Cardiac muscle cell (in vitro differentiated cells and primary cell): ENCODE measurements at regions not wholly inside any gene's neighbourhood (a gene's known extent, or its start where the extent isn't known, plus 50 kb on each side); places are given as distances from the start of the nearest gene placed in this dataset.

Experiments
- DNase-seq, 2 donors: peaks; one replicate each; pipeline versions ENCODE4 v3.0.0 to v3.0.0-alpha.2; 2010 to 2017; ENCODE audit warnings: low read depth in 1 of 2, low spot score in 1 of 2
- H3K27ac ChIP-seq: fragments of 200-600 bp; sonication (generic); 2 replicates; pipeline ENCODE4 v1.5.1; 2016
- H3K27me3 ChIP-seq: fragments of 200-600 bp; sonication (generic); 2 replicates; pipeline ENCODE4 v1.6.0; 2016; ENCODE audit warnings: control low read depth
- H3K36me3 ChIP-seq: fragments of 200-600 bp; sonication (generic); 2 replicates; pipeline ENCODE4 v1.5.1; 2016; ENCODE audit warnings: control low read depth
- H3K4me1 ChIP-seq: fragments of 200-600 bp; sonication (generic); 2 replicates; pipeline ENCODE4 v1.8.1; 2017; ENCODE audit warnings: low read depth, mild to moderate bottlenecking, mixed run types
- H3K4me3 ChIP-seq: fragments of 200-600 bp; sonication (generic); 2 replicates; pipeline ENCODE4 v1.5.1; 2016; ENCODE audit warnings: mild to moderate bottlenecking
- H3K9me3 ChIP-seq: fragments of 200-600 bp; sonication (generic); 2 replicates; pipeline ENCODE4 v1.5.1; 2017; ENCODE audit warnings: low read depth, mild to moderate bottlenecking, control low read depth
- CTCF ChIP-seq: IDR thresholded peaks from 2 replicates; pipeline ENCODE4 v1.5.1; 2012; ENCODE audit warnings: low read depth, mild to moderate bottlenecking, low read length

- no peak for DNase-seq
- no peaks in the 10 kb centered on the region for H3K4me1 ChIP-seq
- TF ChIP-seq CTCF = no peak
- no peak overlapping the region for H3K4me3 ChIP-seq
- no peaks in the 10 kb centered on the region for H3K36me3 ChIP-seq
- no peaks in the 10 kb centered on the region for H3K9me3 ChIP-seq
- no peak overlapping the region for H3K27ac ChIP-seq
- no peaks in the 10 kb centered on the region for H3K27me3 ChIP-seq
Measured at GRCh38 chr12:47558625-47559345, 147.0 kb downstream of the RPAP3 start.

- Histone ChIP-seq H3K27me3 (no peaks in the 10 kb centered on the region), H3K27ac (no peak overlapping the region)
Measured at GRCh38 chr12:47557386-47557785, 148.4 kb downstream of the RPAP3 start.

GRCh38 chr12:47556261-47557030, 149.4 kb downstream of the RPAP3 start:
- Histone ChIP-seq H3K9me3 (no peaks in the 10 kb centered on the region), H3K27me3 (no peaks in the 10 kb centered on the region), H3K4me3 (no peak overlapping the region), H3K4me1 (no peaks in the 10 kb centered on the region), H3K27ac (no peak overlapping the region), H3K36me3 (no peaks in the 10 kb centered on the region)
- no peak for TF ChIP-seq CTCF
- DNase-seq = no peak

More at GRCh38 chr12:47557386-47557785, 148.4 kb downstream of the RPAP3 start:
- no peaks in the 10 kb centered on the region for H3K9me3 ChIP-seq
- no peak for DNase-seq
- no peak for TF ChIP-seq CTCF
- H3K4me1 ChIP-seq = no peaks in the 10 kb centered on the region
- no peaks in the 10 kb centered on the region for H3K36me3 ChIP-seq
- H3K4me3 ChIP-seq = no peak overlapping the region

GRCh38 chr12:47554046-47554653, 151.7 kb downstream of the RPAP3 start:
- no peak overlapping the region for H3K4me3 ChIP-seq
- DNase-seq = no peak
- no peaks in the 10 kb centered on the region for H3K9me3 ChIP-seq
- H3K27ac ChIP-seq = no peak overlapping the region
- H3K27me3 ChIP-seq = no peaks in the 10 kb centered on the region
- TF ChIP-seq CTCF = no peak
- H3K4me1 ChIP-seq = no peaks in the 10 kb centered on the region
- no peaks in the 10 kb centered on the region for H3K36me3 ChIP-seq

GRCh38 chr12:47553266-47553665, 152.6 kb downstream of the RPAP3 start:
- H3K4me1 ChIP-seq = no peaks in the 10 kb centered on the region
- H3K27ac ChIP-seq = no peak overlapping the region
- H3K4me3 ChIP-seq = no peak overlapping the region
- H3K9me3 ChIP-seq = no peaks in the 10 kb centered on the region
- no peak for DNase-seq
- H3K27me3 ChIP-seq = no peaks in the 10 kb centered on the region
- H3K36me3 ChIP-seq = no peaks in the 10 kb centered on the region
- no peak for TF ChIP-seq CTCF
